IMR-90 (cell line): ENCODE measurements at regions not wholly inside any gene's neighbourhood (a gene's known extent, or its start where the extent isn't known, plus 50 kb on each side); places are given as distances from the start of the nearest gene placed in this dataset.

Experiments used
- ATAC-seq: fragments of 200-7000 bp; cut with Tn5 transposase; 2 replicates; pipeline ENCODE4 v1.9.1; 2020; ENCODE audit warnings: low read depth, mild to moderate bottlenecking, moderate library complexity
- BruUV-seq: library from RNA; stranded (reverse); fragments of 400-500 nt; replicated peaks from 2 replicates; lab custom pipeline; 2021; lab: Mats Ljungman, UMichigan
- CTCF ChIA-PET: fragments of 300-600 bp; formaldehyde crosslinking; extraction: SDS; loops from one replicate; lab custom pipeline; 2021; ENCODE audit warnings: antibody characterized with exemption; lab: Yijun Ruan, JAX
- POLR2A ChIA-PET: fragments of 300-600 bp; sonication (Branson Sonifier 250); formaldehyde crosslinking; loops from one replicate; lab custom pipeline; 2022; ENCODE audit warnings: antibody characterized with exemption; ENCODE audit not compliant: unreplicated experiment; lab: Charles Lee
- DNase-seq: peaks from one replicate; pipeline ENCODE4 v3.0.0; 2013
- H2AFZ ChIP-seq: replicated peaks from 2 replicates; pipeline ENCODE3; 2013; ENCODE audit warnings: low read length, mild to moderate bottlenecking; ENCODE audit not compliant: poor library complexity
- H2AK5ac ChIP-seq: 2 replicates; pipeline ENCODE4 v1.6.1; 2013; ENCODE audit warnings: low read depth, low read length, inconsistent platforms
- H2AK9ac ChIP-seq: replicated peaks from 2 replicates; pipeline ENCODE3; 2013; ENCODE audit warnings: mild to moderate bottlenecking, low read depth, low read length, moderate library complexity; ENCODE audit not compliant: poor library complexity
- H2BK120ac ChIP-seq: 2 replicates; pipeline ENCODE4 v1.6.1; 2013; ENCODE audit warnings: low read depth, low read length, inconsistent platforms
- H2BK15ac ChIP-seq: 3 replicates; pipeline ENCODE4 v1.6.1; 2013; ENCODE audit warnings: low read depth, low read length, inconsistent platforms
- H2BK20ac ChIP-seq: 2 replicates; pipeline ENCODE4 v1.6.1; 2013; ENCODE audit warnings: low read depth, mild to moderate bottlenecking, inconsistent platforms, low read length, moderate library complexity
- H2BK5ac ChIP-seq: 2 replicates; pipeline ENCODE4 v1.6.1; 2013; ENCODE audit warnings: mild to moderate bottlenecking, low read depth, low read length, inconsistent platforms; ENCODE audit not compliant: poor library complexity, severe bottlenecking
- H3K14ac ChIP-seq: replicated peaks from 2 replicates; pipeline ENCODE4 v1.6.1; 2013; ENCODE audit warnings: low read depth, low read length, inconsistent platforms
- H3K18ac ChIP-seq: 2 replicates; pipeline ENCODE4 v1.6.1; 2013; ENCODE audit warnings: low read depth, low read length, control low read depth
- H3K23ac ChIP-seq: 2 replicates; pipeline ENCODE4 v1.6.1; 2013; ENCODE audit warnings: low read depth, low read length, inconsistent platforms
- H3K27ac ChIP-seq: 2 replicates; pipeline ENCODE4 v1.5.1; 2013; ENCODE audit warnings: mild to moderate bottlenecking, control low read depth, low read length; ENCODE audit not compliant: insufficient read depth
- H3K27me3 ChIP-seq: 2 replicates; pipeline ENCODE4 v1.6.1; 2013; ENCODE audit warnings: low read length; ENCODE audit not compliant: control insufficient read depth, insufficient read depth
- H3K36me3 ChIP-seq: 2 replicates; pipeline ENCODE4 v1.6.1; 2013; ENCODE audit warnings: low read length, mixed read lengths; ENCODE audit not compliant: control insufficient read depth, insufficient read depth
- H3K4ac ChIP-seq: 2 replicates; pipeline ENCODE4 v1.6.1; 2013; ENCODE audit warnings: low read depth, low read length, inconsistent platforms
- H3K4me1 ChIP-seq: 2 replicates; pipeline ENCODE4 v1.6.1; 2013; ENCODE audit warnings: low read length, mixed read lengths; ENCODE audit not compliant: control insufficient read depth, insufficient read depth
- H3K4me2 ChIP-seq: 2 replicates; pipeline ENCODE4 v1.6.1; 2013; ENCODE audit warnings: low read depth, mild to moderate bottlenecking, control low read depth, low read length, moderate library complexity
- H3K4me3 ChIP-seq: 2 replicates; pipeline ENCODE4 v1.5.1; 2013; ENCODE audit warnings: low read depth, mild to moderate bottlenecking, control low read depth, low read length, moderate library complexity; ENCODE audit not compliant: insufficient read depth
- H3K56ac ChIP-seq: 2 replicates; pipeline ENCODE4 v1.6.1; 2013; ENCODE audit warnings: low read length, inconsistent platforms; ENCODE audit not compliant: insufficient read depth; ENCODE audit errors: extremely low read depth
- H3K79me1 ChIP-seq, 2 experiments: 2 replicates each; pipeline ENCODE4 v1.6.1; 2013; ENCODE audit warnings: low read length in 2 of 2, inconsistent platforms in 1 of 2, low read depth in 1 of 2
- H3K9ac ChIP-seq: 2 replicates; pipeline ENCODE4 v1.6.1; 2013; ENCODE audit warnings: low read depth, low read length, control low read depth
- H3K9me1 ChIP-seq: 2 replicates; pipeline ENCODE4 v1.6.1; 2013; ENCODE audit warnings: low read length, inconsistent platforms; ENCODE audit not compliant: insufficient read depth
- H3K9me3 ChIP-seq: 2 replicates; pipeline ENCODE4 v1.6.1; 2013; ENCODE audit warnings: low read length; ENCODE audit not compliant: control insufficient read depth, insufficient read depth
- H4K20me1 ChIP-seq: 2 replicates; pipeline ENCODE4 v1.6.1; 2013; ENCODE audit warnings: low read length, inconsistent platforms; ENCODE audit not compliant: insufficient read depth
- H4K5ac ChIP-seq: 2 replicates; pipeline ENCODE4 v1.6.1; 2013; ENCODE audit warnings: mild to moderate bottlenecking, low read depth, low read length, control low read depth
- H4K8ac ChIP-seq, 2 experiments: 2 replicates each; pipeline ENCODE4 v1.6.1; 2013; ENCODE audit warnings: low read depth in 2 of 2, low read length in 2 of 2, control low read depth in 1 of 2, inconsistent platforms in 1 of 2
- H4K91ac ChIP-seq: 2 replicates; pipeline ENCODE4 v1.6.1; 2013; ENCODE audit warnings: low read depth, low read length, inconsistent platforms; ENCODE audit not compliant: insufficient read depth
- CHD1 ChIP-seq: IDR thresholded peaks from 2 replicates; pipeline ENCODE4 v1.6.1; 2012; ENCODE audit warnings: low read depth, low read length, improper control_type of control experiment
- MAFK ChIP-seq: IDR thresholded peaks from 2 replicates; pipeline ENCODE4 v1.6.1; 2012; ENCODE audit warnings: low read depth, low read length, improper control_type of control experiment
- POLR2A ChIP-seq: IDR thresholded peaks from 2 replicates; pipeline ENCODE4 v1.6.1; 2012; ENCODE audit warnings: mild to moderate bottlenecking, low read depth, low read length
- whole genome bisulfite sequencing, 2 experiments: methylation state at CpG; one replicate each; pipeline versions ENCODE4 v1.1.5 to v1.1.7; 2013; ENCODE audit warnings: missing lambda C conversion rate in 2 of 2; ENCODE audit not compliant: insufficient read length in 1 of 2; ENCODE audit errors: extremely low coverage in 2 of 2; 5-methylcytosine and 5-hydroxymethylcytosine counted together
- dilution Hi-C: fragments of 300-500 bp; cut with HindIII; formaldehyde crosslinking; loops from one replicate; pipeline ENCODE4 v1.14.3; 2018; ENCODE audit warnings: low sequenced_read_pairs; ENCODE audit not compliant: unreplicated experiment
- in situ Hi-C: fragments of 300-500 bp; cut with MboI; formaldehyde crosslinking; loops from 3 replicates; pipeline ENCODE4 v1.14.3; 2019; ENCODE audit warnings: low sequenced_read_pairs, inconsistent platforms, mixed read lengths
- intact Hi-C: fragments of 100-400 bp; cut with micrococcal nuclease; formaldehyde crosslinking; loops from 2 replicates; pipeline ENCODE4 v1.10.0; 2022

GRCh38 chr12:113748707-113749432 is 217.3 kb downstream of the RBM19 start:
- Histone ChIP-seq H3K27ac (no peak overlapping the region), H2BK15ac (no peak overlapping the region), H3K4me1 (no peaks in the 10 kb centered on the region), H2AK9ac (no peak overlapping the region), H2BK120ac (no peak overlapping the region), H4K20me1 (no peaks in the 10 kb centered on the region), H3K23ac (no peak overlapping the region), H4K91ac (no peak overlapping the region), H3K27me3 (peaks cover 23% of the 10 kb centered on the region), H4K5ac (no peak overlapping the region), H3K79me1 (no peaks in the 10 kb centered on the region), H3K18ac (no peak overlapping the region), H3K56ac (no peak overlapping the region), H3K36me3 (no peaks in the 10 kb centered on the region), H3K9me1 (no peaks in the 10 kb centered on the region), H2AK5ac (no peak overlapping the region), H3K9ac (no peak overlapping the region), H3K14ac (no peak overlapping the region), H2BK20ac (no peak overlapping the region), H4K8ac (no peak overlapping the region), H3K9me3 (no peaks in the 10 kb centered on the region), H3K4ac (no peak overlapping the region), H2BK5ac (no peak overlapping the region), H2AFZ (no peak overlapping the region), H3K4me3 (no peak overlapping the region), H3K4me2 (no peak overlapping the region)
- ATAC-seq: no peak
- no TSS peak for BruUV-seq
- CTCF ChIA-PET: no interaction called here
- intact Hi-C loops: no loop called here
- TF ChIP-seq CHD1: no peak
- TF ChIP-seq MAFK: no peak
- TF ChIP-seq POLR2A: no peak
- in situ Hi-C loops: no loop called here
- dilution Hi-C loops: no loop called here
- DNase-seq: no peak
- POLR2A ChIA-PET: no interaction called here
- WGBS, 2 experiments: 60% methylated on average over 1 of the region's 6 CpGs; no CpG with 5 or more reads in 1 of the 2 experiments
